Glutamatergic neuron (in vitro differentiated cells): ENCODE measurements at regions not wholly inside any gene's neighbourhood (a gene's known extent, or its start where the extent isn't known, plus 50 kb on each side); places are given as distances from the start of the nearest gene placed in this dataset.
A peak's percentile ranks its signal among the peaks of the same experiment; 100 is the strongest.

ENCODE experiments used
- DNase-seq: peaks from one replicate; pipeline ENCODE4 v3.0.0; 2022
- H3K27ac Mint-ChIP-seq: one replicate; pipeline ENCODE4 v1.8.0; 2020; ENCODE audit warnings: mild to moderate bottlenecking, mixed read lengths, inconsistent platforms; ENCODE audit not compliant: unreplicated experiment
- H3K27me3 Mint-ChIP-seq: one replicate; pipeline ENCODE4 v1.8.0; 2020; ENCODE audit warnings: mild to moderate bottlenecking, moderate library complexity, mixed read lengths, inconsistent platforms; ENCODE audit not compliant: unreplicated experiment
- H3K36me3 Mint-ChIP-seq: one replicate; pipeline ENCODE4 v1.8.0; 2020; ENCODE audit warnings: mild to moderate bottlenecking, mixed read lengths, inconsistent platforms; ENCODE audit not compliant: unreplicated experiment
- H3K4me1 Mint-ChIP-seq: one replicate; pipeline ENCODE4 v1.8.0; 2020; ENCODE audit warnings: mild to moderate bottlenecking, low read depth, mixed read lengths, inconsistent platforms; ENCODE audit not compliant: unreplicated experiment
- H3K4me3 Mint-ChIP-seq: one replicate; pipeline ENCODE4 v1.8.0; 2020; ENCODE audit warnings: mild to moderate bottlenecking, mixed read lengths, inconsistent platforms; ENCODE audit not compliant: unreplicated experiment
- H3K9me3 Mint-ChIP-seq: one replicate; pipeline ENCODE4 v1.8.0; 2020; ENCODE audit warnings: mild to moderate bottlenecking, moderate library complexity, mixed read lengths, inconsistent platforms; ENCODE audit not compliant: unreplicated experiment
- TF ChIP-seq, protein P1 (sequence below): fragments of 200-600 bp; sonication (generic); IDR thresholded peaks from one replicate; pipeline ENCODE4 v1.5.0; 2021; ENCODE audit not compliant: partially characterized antibody, unreplicated experiment

DNA sequence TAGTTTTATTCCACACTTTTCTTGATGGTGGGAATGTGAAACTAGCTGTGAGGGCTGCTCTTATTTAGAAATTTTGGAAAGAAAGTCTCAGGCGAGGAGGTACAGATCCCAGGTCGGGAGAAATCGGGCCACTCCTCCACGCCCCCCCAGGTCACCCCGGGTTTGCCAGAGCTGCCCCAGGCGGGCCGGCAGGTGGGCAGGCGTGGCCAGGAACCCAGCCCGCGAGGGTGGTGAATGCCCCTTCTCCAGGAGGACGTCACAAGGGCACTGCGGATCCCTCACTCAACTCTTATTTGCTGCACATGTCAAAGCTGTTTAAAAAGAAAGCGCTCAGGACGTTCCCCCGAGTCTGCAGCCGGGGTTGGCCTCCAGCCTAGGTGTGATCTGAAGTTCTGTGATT lies 60.5 kb upstream of the SLCO4A1 start:
- peaks cover 8% of the 10 kb centered on the region for H3K9me3 Mint-ChIP-seq
- peaks cover 19% of the 10 kb centered on the region for H3K27me3 Mint-ChIP-seq
- no peak overlapping the region for H3K4me3 Mint-ChIP-seq
- peaks cover 22% of the 10 kb centered on the region for H3K4me1 Mint-ChIP-seq
- H3K27ac Mint-ChIP-seq = no peak overlapping the region
- DNase-seq = no peak
- TF ChIP-seq, protein P1, sequence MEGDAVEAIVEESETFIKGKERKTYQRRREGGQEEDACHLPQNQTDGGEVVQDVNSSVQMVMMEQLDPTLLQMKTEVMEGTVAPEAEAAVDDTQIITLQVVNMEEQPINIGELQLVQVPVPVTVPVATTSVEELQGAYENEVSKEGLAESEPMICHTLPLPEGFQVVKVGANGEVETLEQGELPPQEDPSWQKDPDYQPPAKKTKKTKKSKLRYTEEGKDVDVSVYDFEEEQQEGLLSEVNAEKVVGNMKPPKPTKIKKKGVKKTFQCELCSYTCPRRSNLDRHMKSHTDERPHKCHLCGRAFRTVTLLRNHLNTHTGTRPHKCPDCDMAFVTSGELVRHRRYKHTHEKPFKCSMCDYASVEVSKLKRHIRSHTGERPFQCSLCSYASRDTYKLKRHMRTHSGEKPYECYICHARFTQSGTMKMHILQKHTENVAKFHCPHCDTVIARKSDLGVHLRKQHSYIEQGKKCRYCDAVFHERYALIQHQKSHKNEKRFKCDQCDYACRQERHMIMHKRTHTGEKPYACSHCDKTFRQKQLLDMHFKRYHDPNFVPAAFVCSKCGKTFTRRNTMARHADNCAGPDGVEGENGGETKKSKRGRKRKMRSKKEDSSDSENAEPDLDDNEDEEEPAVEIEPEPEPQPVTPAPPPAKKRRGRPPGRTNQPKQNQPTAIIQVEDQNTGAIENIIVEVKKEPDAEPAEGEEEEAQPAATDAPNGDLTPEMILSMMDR = no peak
- H3K36me3 Mint-ChIP-seq = no peaks in the 10 kb centered on the region

DNA sequence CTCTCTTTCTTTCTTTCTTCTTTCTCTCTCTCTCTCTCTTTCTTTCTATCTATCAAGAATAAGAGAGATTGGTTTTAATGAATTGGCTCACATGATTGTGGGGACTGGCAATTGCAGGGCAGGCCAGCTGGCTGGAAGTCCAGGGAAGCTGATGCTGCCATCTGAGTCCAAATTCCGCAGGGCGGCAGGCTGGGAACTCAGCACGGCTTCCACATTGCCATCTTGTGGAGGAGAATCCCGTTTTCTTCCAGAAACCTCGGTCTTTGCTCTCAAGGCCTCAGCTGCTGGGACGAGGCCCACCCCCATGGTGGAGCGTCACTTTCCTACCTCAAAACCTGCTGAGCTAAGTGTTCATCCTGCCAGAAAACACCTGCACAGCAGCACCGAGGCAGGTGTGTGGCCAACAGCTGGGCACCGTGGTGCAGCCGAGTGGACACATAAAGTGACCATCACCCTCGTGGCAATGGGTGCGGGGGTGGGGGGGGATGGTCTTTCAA lies 58.8 kb upstream of the SLCO4A1 start:
- Mint-ChIP-seq H3K36me3 (no peaks in the 10 kb centered on the region), H3K4me1 (peaks cover 28% of the 10 kb centered on the region), H3K4me3 (no peak overlapping the region), H3K27ac (no peak overlapping the region), H3K9me3 (peaks cover 7% of the 10 kb centered on the region), H3K27me3 (peaks cover 26% of the 10 kb centered on the region)
- DNase-seq = no peak
- TF ChIP-seq, protein P1 = no peak

DNA sequence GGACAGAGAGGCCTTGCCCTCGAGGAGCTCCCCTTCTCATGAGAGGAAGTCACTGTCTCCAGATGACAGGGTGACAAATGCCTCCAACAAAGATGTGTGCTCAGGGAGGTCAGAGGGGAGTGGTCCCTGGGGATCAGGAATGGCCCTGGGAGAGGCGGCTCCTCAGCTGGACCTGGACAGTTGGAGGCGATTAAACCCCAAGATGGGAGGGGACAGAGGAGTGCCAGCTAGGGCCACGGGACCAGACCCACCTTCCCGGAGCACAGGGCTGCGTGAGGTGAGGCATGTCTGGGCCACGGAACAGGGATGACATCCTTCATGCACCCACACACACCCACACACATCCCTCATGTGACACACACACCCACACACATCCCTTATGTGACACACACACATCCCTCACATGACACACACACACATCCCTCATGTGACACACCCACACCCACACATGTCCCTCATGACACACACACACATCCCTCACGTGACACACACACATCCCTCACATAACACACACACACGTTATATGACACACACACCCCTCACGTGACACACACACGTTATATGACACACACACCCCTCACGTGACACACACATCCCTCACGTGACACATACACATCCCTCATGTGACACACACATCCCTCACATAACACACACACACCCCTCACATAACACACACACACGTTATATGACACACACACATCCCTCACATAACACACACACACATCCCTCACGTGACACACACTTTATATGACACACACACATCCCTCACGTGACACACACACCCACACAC lies 57.4 kb upstream of the SLCO4A1 start:
- Mint-ChIP-seq H3K36me3 (no peaks in the 10 kb centered on the region), H3K27me3 (peaks cover 24% of the 10 kb centered on the region), H3K4me1 (peaks cover 30% of the 10 kb centered on the region), H3K9me3 (peaks cover 7% of the 10 kb centered on the region), H3K27ac (peak overlapping the region; percentile 79), H3K4me3 (peak overlapping the region; percentile 10)
- no peak for DNase-seq
- TF ChIP-seq, protein P1 = no peak

DNA sequence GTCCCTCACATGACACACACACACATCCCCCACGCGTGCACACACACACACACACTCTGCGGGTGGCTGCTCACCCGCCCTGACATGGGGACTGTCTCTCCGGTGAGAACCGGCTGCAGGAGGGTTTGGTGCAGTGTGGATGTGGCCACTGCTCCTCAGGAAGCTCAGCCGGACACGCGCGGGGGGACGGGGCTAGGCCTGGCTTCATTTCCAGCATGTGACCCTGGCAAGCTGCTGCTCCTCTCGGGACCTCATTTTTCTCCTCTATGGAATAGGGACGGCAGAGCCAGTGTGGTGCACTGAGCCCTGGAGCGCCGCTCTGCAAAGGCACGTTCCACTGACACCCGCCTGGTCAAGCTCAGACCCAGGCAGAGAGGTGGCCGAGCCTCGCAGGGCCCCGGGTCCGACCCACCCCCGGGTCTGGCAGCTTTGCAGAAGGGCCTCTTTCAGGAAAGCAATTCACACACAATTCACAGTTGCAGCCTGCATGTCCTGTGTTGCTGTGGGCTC lies 56.8 kb upstream of the SLCO4A1 start:
- peaks cover 23% of the 10 kb centered on the region for H3K27me3 Mint-ChIP-seq
- no peaks in the 10 kb centered on the region for H3K36me3 Mint-ChIP-seq
- H3K4me1 Mint-ChIP-seq = peaks cover 30% of the 10 kb centered on the region
- H3K4me3 Mint-ChIP-seq = peak overlapping the region; percentile 10
- peak overlapping the region; percentile 79 for H3K27ac Mint-ChIP-seq
- peaks cover 7% of the 10 kb centered on the region for H3K9me3 Mint-ChIP-seq
- no peak for DNase-seq
- TF ChIP-seq, protein P1 = no peak

DNA sequence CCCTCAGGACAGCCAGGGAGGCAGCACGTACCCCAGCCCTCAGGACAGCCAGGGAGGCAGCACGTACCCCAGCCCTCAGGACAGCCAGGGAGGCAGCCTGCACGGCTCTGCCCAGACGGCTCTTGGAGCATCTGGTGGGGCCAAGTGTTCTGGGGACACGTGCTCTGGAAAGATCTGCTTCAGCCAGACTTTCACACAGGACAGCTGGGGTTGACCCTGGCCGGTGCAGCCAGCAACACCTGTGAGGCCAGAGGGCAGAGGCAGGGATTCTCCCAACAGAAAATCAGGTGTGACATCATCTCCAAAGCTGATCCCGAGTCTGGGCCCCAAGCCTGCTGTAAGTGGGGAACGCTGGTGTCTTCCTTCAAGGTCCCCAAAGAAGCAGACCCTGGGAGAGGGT lies 55.5 kb upstream of the SLCO4A1 start:
- peak overlapping the region; percentile 64 for H3K27ac Mint-ChIP-seq

More for the DNA sequence above, 55.5 kb upstream of the SLCO4A1 start:
- peaks cover 31% of the 10 kb centered on the region for H3K4me1 Mint-ChIP-seq
- DNase-seq = no peak
- peaks cover 9% of the 10 kb centered on the region for H3K9me3 Mint-ChIP-seq
- H3K4me3 Mint-ChIP-seq = no peak overlapping the region
- H3K27me3 Mint-ChIP-seq = peaks cover 26% of the 10 kb centered on the region
- TF ChIP-seq, protein P1 = no peak
- no peaks in the 10 kb centered on the region for H3K36me3 Mint-ChIP-seq
